GM23338 (cell line): ENCODE measurements at regions not wholly inside any gene's neighbourhood (a gene's known extent, or its start where the extent isn't known, plus 50 kb on each side); places are given as distances from the start of the nearest gene placed in this dataset.

Source experiments
- ATAC-seq: fragments of 200-7000 bp; cut with Tn5 transposase; 3 replicates; pipeline ENCODE4 v1.9.1; 2020
- DNase-seq: peaks from one replicate; pipeline ENCODE4 v3.0.0-alpha.2; 2015; ENCODE audit warnings: low spot score
- H2AFZ ChIP-seq: fragments of 200-600 bp; sonication (generic); 2 replicates; pipeline ENCODE4 v1.8.0; 2016; ENCODE audit warnings: antibody characterized with exemption, mild to moderate bottlenecking, moderate library complexity
- H3F3A ChIP-seq: fragments of 200-600 bp; sonication (generic); replicated peaks from 2 replicates; pipeline ENCODE4 v1.8.0; 2017; ENCODE audit warnings: antibody characterized with exemption, mixed run types, low read depth
- H3K27ac ChIP-seq: fragments of 200-600 bp; sonication (generic); 2 replicates; pipeline ENCODE4 v1.6.1; 2016; ENCODE audit warnings: low read depth
- H3K27me3 ChIP-seq: fragments of 200-600 bp; sonication (generic); 2 replicates; pipeline ENCODE4 v1.8.0; 2016; ENCODE audit warnings: mild to moderate bottlenecking, mixed run types, moderate library complexity; ENCODE audit not compliant: insufficient read depth
- H3K36me3 ChIP-seq: fragments of 200-600 bp; sonication (generic); 2 replicates; pipeline ENCODE4 v1.8.0; 2016; ENCODE audit warnings: mild to moderate bottlenecking; ENCODE audit not compliant: insufficient read depth
- H3K4me1 ChIP-seq: fragments of 200-600 bp; sonication (generic); 2 replicates; pipeline ENCODE4 v1.8.0; 2016; ENCODE audit warnings: mild to moderate bottlenecking, moderate library complexity; ENCODE audit not compliant: insufficient read depth
- H3K4me2 ChIP-seq: fragments of 200-600 bp; sonication (generic); 2 replicates; pipeline ENCODE4 v1.7.1; 2017; ENCODE audit warnings: mixed run types
- H3K4me3 ChIP-seq: fragments of 200-600 bp; sonication (generic); 2 replicates; pipeline ENCODE4 v1.6.1; 2016; ENCODE audit warnings: mixed run types
- H3K79me2 ChIP-seq: fragments of 200-600 bp; sonication (generic); replicated peaks from 2 replicates; pipeline ENCODE4 v1.8.0; 2017; ENCODE audit warnings: mild to moderate bottlenecking; ENCODE audit not compliant: insufficient read depth
- H3K9me2 ChIP-seq: fragments of 200-600 bp; sonication (generic); 2 replicates; pipeline ENCODE4 v1.8.0; 2017; ENCODE audit not compliant: insufficient read depth
- H4K20me1 ChIP-seq: fragments of 200-600 bp; sonication (generic); replicated peaks from 2 replicates; pipeline ENCODE4 v1.8.0; 2017; ENCODE audit warnings: mild to moderate bottlenecking; ENCODE audit not compliant: insufficient read depth
- H3K27ac Mint-ChIP-seq: 2 replicates; pipeline ENCODE4 v1.8.0; 2020; ENCODE audit warnings: inconsistent platforms, mild to moderate bottlenecking, moderate library complexity, mixed read lengths
- H3K27me3 Mint-ChIP-seq: 3 replicates; pipeline ENCODE4 v1.8.0; 2022; ENCODE audit warnings: low read depth, mild to moderate bottlenecking, moderate library complexity, mixed read lengths, inconsistent platforms; ENCODE audit not compliant: insufficient read depth, poor library complexity
- H3K36me3 Mint-ChIP-seq: 3 replicates; pipeline ENCODE4 v1.8.0; 2021; ENCODE audit warnings: low read depth, mild to moderate bottlenecking, inconsistent platforms, moderate library complexity, mixed read lengths
- H3K4me1 Mint-ChIP-seq: 3 replicates; pipeline ENCODE4 v1.8.0; 2020; ENCODE audit warnings: mild to moderate bottlenecking, inconsistent platforms, mixed read lengths
- H3K4me3 Mint-ChIP-seq: 3 replicates; pipeline ENCODE4 v1.8.0; 2021; ENCODE audit warnings: moderate library complexity, mild to moderate bottlenecking, inconsistent platforms, mixed read lengths
- H3K9me3 Mint-ChIP-seq: 3 replicates; pipeline ENCODE4 v1.8.0; 2020; ENCODE audit warnings: moderate library complexity, mild to moderate bottlenecking, inconsistent platforms, mixed read lengths
- CREB1 ChIP-seq: fragments of 250-450 bp; sonication (Bioruptor Pico); IDR thresholded peaks from 2 replicates; pipeline ENCODE4 v1.5.0; 2020; ENCODE audit warnings: low read depth, mild to moderate bottlenecking, moderate library complexity
- EZH2 ChIP-seq: fragments of 200-600 bp; sonication (generic); IDR thresholded peaks from one replicate; pipeline ENCODE4 v1.8.0; 2017; ENCODE audit warnings: antibody characterized with exemption, mild to moderate bottlenecking, low read depth; ENCODE audit not compliant: unreplicated experiment
- EZH2phosphoT487 ChIP-seq: fragments of 200-600 bp; sonication (generic); IDR thresholded peaks from one replicate; pipeline ENCODE4 v1.8.1; 2018; ENCODE audit warnings: antibody characterized with exemption; ENCODE audit not compliant: unreplicated experiment
- JUNB ChIP-seq: IDR thresholded peaks from one replicate; pipeline ENCODE4 v1.6.1; 2016; ENCODE audit warnings: antibody characterized with exemption; ENCODE audit not compliant: unreplicated experiment
- NANOG ChIP-seq: IDR thresholded peaks from 2 replicates; pipeline ENCODE4 v1.6.1; 2016; ENCODE audit warnings: antibody characterized with exemption, borderline replicate concordance
- POLR2AphosphoS5 ChIP-seq: IDR thresholded peaks from 2 replicates; pipeline ENCODE4 v1.6.1; 2016; ENCODE audit warnings: antibody characterized with exemption, low read depth
- STAT1 ChIP-seq: IDR thresholded peaks from one replicate; pipeline ENCODE4 v1.6.1; 2016; ENCODE audit warnings: antibody characterized with exemption; ENCODE audit not compliant: unreplicated experiment
- ZNF331 ChIP-seq: fragments of 250-450 bp; sonication (Bioruptor Pico); IDR thresholded peaks from 2 replicates; pipeline ENCODE4 v1.5.0; 2020; ENCODE audit warnings: low read depth, mild to moderate bottlenecking, moderate library complexity
- TF ChIP-seq, protein P1 (sequence below): IDR thresholded peaks from one replicate; pipeline ENCODE4 v1.6.1; 2018; ENCODE audit warnings: antibody characterized with exemption; ENCODE audit not compliant: unreplicated experiment
- TF ChIP-seq, protein P2 (sequence below): fragments of 250-450 bp; sonication (Bioruptor Pico); IDR thresholded peaks from 2 replicates; pipeline ENCODE4 v1.5.0; 2020; ENCODE audit warnings: mild to moderate bottlenecking, moderate library complexity
- TF ChIP-seq, protein P3 (sequence below): IDR thresholded peaks from 2 replicates; pipeline ENCODE4 v1.6.1; 2016; ENCODE audit warnings: antibody characterized with exemption

DNA sequence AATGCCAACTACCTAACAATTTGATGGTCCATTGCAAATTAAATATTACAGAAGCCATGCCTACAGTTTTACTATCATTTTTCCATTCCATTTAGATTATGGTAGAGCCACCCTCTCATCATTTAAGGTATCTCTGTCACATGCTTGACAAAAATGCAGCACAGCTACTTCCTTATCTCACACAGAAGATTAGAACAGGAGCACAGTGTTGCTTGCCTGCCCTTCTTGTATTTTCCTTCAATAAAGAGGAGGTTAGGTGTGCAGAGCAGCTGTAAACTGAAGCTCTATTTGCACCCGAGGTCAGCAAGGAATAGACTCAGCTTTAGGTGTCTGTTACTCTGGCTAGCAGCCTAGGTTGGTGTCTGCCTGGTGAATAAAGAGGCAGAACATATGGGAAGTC is 51.5 kb upstream of the ATP10B start:
- DNase-seq (no peak), ATAC-seq (no peak)
- Histone ChIP-seq H3K4me1 (no peaks in the 10 kb centered on the region), H3K4me2 (no peak overlapping the region), H3K27me3 (no peaks in the 10 kb centered on the region), H3K36me3 (no peaks in the 10 kb centered on the region), H3F3A (no peaks in the 10 kb centered on the region), H3K79me2 (no peaks in the 10 kb centered on the region), H2AFZ (no peak overlapping the region), H3K9me2 (no peaks in the 10 kb centered on the region), H3K27ac (no peak overlapping the region), H4K20me1 (no peaks in the 10 kb centered on the region), H3K4me3 (no peak overlapping the region)
- Mint-ChIP-seq H3K36me3 (no peaks in the 10 kb centered on the region), H3K9me3 (no peaks in the 10 kb centered on the region), H3K4me1 (peaks cover 4% of the 10 kb centered on the region), H3K27me3 (no peaks in the 10 kb centered on the region), H3K4me3 (no peak overlapping the region), H3K27ac (no peak overlapping the region)
- TF ChIP-seq ZNF331 (CRISPR knock-in tag) (no peak), JUNB (no peak), EZH2 (no peak), POLR2AphosphoS5 (no peak), EZH2phosphoT487 (no peak), STAT1 (no peak), NANOG (no peak), CREB1 (CRISPR knock-in tag) (no peak)
- TF ChIP-seq, protein P1, sequence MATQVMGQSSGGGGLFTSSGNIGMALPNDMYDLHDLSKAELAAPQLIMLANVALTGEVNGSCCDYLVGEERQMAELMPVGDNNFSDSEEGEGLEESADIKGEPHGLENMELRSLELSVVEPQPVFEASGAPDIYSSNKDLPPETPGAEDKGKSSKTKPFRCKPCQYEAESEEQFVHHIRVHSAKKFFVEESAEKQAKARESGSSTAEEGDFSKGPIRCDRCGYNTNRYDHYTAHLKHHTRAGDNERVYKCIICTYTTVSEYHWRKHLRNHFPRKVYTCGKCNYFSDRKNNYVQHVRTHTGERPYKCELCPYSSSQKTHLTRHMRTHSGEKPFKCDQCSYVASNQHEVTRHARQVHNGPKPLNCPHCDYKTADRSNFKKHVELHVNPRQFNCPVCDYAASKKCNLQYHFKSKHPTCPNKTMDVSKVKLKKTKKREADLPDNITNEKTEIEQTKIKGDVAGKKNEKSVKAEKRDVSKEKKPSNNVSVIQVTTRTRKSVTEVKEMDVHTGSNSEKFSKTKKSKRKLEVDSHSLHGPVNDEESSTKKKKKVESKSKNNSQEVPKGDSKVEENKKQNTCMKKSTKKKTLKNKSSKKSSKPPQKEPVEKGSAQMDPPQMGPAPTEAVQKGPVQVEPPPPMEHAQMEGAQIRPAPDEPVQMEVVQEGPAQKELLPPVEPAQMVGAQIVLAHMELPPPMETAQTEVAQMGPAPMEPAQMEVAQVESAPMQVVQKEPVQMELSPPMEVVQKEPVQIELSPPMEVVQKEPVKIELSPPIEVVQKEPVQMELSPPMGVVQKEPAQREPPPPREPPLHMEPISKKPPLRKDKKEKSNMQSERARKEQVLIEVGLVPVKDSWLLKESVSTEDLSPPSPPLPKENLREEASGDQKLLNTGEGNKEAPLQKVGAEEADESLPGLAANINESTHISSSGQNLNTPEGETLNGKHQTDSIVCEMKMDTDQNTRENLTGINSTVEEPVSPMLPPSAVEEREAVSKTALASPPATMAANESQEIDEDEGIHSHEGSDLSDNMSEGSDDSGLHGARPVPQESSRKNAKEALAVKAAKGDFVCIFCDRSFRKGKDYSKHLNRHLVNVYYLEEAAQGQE: no peak
- TF ChIP-seq, protein P2, sequence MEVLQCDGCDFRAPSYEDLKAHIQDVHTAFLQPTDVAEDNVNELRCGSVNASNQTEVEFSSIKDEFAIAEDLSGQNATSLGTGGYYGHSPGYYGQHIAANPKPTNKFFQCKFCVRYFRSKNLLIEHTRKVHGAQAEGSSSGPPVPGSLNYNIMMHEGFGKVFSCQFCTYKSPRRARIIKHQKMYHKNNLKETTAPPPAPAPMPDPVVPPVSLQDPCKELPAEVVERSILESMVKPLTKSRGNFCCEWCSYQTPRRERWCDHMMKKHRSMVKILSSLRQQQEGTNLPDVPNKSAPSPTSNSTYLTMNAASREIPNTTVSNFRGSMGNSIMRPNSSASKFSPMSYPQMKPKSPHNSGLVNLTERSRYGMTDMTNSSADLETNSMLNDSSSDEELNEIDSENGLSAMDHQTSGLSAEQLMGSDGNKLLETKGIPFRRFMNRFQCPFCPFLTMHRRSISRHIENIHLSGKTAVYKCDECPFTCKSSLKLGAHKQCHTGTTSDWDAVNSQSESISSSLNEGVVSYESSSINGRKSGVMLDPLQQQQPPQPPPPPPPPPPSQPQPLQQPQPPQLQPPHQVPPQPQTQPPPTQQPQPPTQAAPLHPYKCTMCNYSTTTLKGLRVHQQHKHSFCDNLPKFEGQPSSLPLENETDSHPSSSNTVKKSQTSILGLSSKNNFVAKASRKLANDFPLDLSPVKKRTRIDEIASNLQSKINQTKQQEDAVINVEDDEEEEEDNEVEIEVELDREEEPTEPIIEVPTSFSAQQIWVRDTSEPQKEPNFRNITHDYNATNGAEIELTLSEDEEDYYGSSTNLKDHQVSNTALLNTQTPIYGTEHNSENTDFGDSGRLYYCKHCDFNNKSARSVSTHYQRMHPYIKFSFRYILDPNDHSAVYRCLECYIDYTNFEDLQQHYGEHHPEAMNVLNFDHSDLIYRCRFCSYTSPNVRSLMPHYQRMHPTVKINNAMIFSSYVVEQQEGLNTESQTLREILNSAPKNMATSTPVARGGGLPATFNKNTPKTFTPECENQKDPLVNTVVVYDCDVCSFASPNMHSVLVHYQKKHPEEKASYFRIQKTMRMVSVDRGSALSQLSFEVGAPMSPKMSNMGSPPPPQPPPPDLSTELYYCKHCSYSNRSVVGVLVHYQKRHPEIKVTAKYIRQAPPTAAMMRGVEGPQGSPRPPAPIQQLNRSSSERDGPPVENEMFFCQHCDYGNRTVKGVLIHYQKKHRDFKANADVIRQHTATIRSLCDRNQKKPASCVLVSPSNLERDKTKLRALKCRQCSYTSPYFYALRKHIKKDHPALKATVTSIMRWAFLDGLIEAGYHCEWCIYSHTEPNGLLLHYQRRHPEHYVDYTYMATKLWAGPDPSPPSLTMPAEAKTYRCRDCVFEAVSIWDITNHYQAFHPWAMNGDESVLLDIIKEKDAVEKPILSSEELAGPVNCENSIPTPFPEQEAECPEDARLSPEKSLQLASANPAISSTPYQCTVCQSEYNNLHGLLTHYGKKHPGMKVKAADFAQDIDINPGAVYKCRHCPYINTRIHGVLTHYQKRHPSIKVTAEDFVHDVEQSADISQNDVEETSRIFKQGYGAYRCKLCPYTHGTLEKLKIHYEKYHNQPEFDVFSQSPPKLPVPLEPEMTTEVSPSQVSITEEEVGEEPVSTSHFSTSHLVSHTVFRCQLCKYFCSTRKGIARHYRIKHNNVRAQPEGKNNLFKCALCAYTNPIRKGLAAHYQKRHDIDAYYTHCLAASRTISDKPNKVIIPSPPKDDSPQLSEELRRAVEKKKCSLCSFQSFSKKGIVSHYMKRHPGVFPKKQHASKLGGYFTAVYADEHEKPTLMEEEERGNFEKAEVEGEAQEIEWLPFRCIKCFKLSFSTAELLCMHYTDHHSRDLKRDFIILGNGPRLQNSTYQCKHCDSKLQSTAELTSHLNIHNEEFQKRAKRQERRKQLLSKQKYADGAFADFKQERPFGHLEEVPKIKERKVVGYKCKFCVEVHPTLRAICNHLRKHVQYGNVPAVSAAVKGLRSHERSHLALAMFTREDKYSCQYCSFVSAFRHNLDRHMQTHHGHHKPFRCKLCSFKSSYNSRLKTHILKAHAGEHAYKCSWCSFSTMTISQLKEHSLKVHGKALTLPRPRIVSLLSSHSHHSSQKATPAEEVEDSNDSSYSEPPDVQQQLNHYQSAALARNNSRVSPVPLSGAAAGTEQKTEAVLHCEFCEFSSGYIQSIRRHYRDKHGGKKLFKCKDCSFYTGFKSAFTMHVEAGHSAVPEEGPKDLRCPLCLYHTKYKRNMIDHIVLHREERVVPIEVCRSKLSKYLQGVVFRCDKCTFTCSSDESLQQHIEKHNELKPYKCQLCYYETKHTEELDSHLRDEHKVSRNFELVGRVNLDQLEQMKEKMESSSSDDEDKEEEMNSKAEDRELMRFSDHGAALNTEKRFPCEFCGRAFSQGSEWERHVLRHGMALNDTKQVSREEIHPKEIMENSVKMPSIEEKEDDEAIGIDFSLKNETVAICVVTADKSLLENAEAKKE (CRISPR knock-in tag): no peak
- TF ChIP-seq, protein P3, sequence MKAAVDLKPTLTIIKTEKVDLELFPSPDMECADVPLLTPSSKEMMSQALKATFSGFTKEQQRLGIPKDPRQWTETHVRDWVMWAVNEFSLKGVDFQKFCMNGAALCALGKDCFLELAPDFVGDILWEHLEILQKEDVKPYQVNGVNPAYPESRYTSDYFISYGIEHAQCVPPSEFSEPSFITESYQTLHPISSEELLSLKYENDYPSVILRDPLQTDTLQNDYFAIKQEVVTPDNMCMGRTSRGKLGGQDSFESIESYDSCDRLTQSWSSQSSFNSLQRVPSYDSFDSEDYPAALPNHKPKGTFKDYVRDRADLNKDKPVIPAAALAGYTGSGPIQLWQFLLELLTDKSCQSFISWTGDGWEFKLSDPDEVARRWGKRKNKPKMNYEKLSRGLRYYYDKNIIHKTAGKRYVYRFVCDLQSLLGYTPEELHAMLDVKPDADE: no peak
